Neural cell (in vitro differentiated cells): ENCODE measurements at regions not wholly inside any gene's neighbourhood (a gene's known extent, or its start where the extent isn't known, plus 50 kb on each side); places are given as distances from the start of the nearest gene placed in this dataset.

Experiments used
- CTCF ChIP-seq: fragments of 450-650 bp; IDR thresholded peaks from 2 replicates; pipeline ENCODE4 v1.5.1; 2014; ENCODE audit warnings: antibody characterized with exemption, mild to moderate bottlenecking, moderate library complexity; ENCODE audit not compliant: poor library complexity, severe bottlenecking
- EP300 ChIP-seq: fragments of 450-650 bp; conservative IDR thresholded peaks from 2 replicates; pipeline ENCODE4 v1.6.1; 2014; ENCODE audit warnings: antibody characterized with exemption, mild to moderate bottlenecking, moderate library complexity; ENCODE audit not compliant: poor library complexity, severe bottlenecking
- REST ChIP-seq: IDR thresholded peaks from 2 replicates; pipeline ENCODE4 v1.6.1; 2012; ENCODE audit warnings: borderline replicate concordance

- TF ChIP-seq CTCF (no peak), EP300 (no peak), REST (no peak)
Measured at GRCh38 chr10:81288544-81288943, 586.5 kb upstream of the NRG3 start.
